A172 (cell line): ENCODE measurements at regions not wholly inside any gene's neighbourhood (a gene's known extent, or its start where the extent isn't known, plus 50 kb on each side); places are given as distances from the start of the nearest gene placed in this dataset.

ENCODE experiments used
- DNase-seq: peaks from one replicate; pipeline ENCODE4 v3.0.0-alpha.2; 2015; ENCODE audit warnings: low spot score

- DNase-seq: no peak
These were observed 81.5 kb downstream of the PJA1 start for GRCh38 chrX:69083801-69084200.

DNA sequence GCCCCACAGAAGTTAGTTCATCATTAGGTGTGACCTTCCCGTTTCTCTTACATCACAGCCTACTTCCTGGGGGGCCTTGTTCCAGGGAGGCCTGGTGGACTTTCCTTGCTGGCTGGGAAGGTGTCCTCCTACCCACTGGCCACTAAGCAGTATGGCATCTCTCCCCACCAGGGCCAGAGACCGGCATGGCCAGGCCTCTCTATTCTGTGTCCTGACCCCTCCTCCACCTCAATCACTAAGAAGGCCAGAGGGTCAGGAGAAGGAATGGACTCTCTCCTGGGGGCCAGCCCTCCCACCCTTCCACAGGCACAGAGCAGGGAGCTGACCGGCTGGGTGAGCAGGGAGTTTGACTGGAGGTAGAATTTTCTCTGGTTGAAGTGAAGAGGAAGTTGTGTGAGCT lies 81.9 kb downstream of the PJA1 start:
- no peak for DNase-seq

DNA sequence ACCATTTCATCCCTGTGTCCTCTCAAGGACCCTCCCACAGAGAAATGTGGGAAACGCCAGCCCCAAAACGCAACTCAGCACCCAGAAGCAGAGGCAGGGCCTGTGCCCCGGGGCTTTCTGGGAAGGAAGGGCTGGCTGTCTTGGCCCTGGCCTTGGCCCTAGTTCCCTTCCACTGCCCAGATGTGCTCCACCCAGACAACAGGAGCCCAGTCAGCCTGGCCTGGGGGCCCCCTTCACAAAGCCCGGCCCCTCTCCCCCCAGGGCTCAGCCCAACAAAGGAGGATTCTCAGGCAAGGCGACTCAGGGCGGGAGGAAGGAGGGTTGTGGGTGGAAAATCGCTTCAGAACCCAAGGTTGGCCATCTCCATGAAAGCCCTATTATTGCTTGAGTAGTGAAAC lies 82.5 kb downstream of the PJA1 start:
- no peak for DNase-seq

GRCh38 chrX:69082055-69082752 lies 83.0 kb downstream of the PJA1 start:
- DNase-seq: no peak

DNA sequence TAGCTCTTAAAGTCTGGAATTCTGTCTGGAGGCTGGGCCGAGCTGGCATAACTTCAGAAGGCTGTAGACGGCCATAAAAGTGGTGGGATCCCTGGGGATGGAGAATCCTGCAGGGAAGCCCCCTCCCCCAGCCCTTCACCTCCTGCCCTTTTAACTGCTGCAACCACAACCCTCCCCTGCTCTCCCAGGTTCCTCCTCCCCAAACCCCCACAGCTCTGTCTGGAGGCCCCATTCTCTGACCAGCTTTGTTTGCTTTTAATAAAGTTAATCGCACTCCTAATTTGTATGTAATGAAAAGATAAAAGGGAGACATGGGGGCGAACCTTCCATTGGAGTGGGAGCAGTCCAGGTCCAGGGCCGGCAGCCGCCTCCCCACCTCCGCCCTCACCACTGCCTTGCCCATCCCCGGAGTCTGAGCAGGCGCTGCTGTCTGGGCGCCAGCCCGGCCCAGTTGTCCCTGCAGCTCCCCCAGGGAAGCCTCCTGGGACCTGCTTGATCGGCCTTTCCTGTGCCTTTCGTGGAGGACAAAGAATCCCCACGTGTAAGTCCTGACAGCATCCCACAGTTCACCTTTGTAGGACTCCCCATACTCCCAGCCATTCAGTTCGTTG lies 84.3 kb downstream of the PJA1 start:
- DNase-seq: no peak

- no peak for DNase-seq
These were observed 86.0 kb downstream of the PJA1 start for GRCh38 chrX:69079268-69079667.

GRCh38 chrX:69077895-69078455 lies 87.3 kb downstream of the PJA1 start:
- no peak for DNase-seq

- DNase-seq: no peak
These were observed 89.2 kb downstream of the PJA1 start for GRCh38 chrX:69076088-69076487.

DNA sequence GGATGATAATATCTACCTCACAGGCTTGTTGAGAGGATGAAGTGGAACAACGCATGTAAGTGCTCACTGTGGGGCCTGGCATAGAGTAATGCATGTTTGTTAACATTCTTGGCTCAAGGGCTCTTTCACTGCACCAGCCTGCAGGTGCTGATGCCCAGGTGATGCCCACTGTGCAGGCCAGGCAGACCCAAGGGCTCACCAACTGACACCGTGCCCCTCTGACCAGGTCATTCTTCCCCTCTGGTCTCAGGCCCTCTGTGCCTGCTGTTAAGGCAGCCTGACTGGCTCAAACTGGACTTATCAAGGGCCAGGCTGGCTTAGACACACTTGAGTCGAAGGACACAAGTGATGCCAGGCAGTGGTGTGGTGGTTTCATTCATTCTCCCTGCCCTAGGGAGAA lies 90.5 kb downstream of the PJA1 start:
- no peak for DNase-seq

DNA sequence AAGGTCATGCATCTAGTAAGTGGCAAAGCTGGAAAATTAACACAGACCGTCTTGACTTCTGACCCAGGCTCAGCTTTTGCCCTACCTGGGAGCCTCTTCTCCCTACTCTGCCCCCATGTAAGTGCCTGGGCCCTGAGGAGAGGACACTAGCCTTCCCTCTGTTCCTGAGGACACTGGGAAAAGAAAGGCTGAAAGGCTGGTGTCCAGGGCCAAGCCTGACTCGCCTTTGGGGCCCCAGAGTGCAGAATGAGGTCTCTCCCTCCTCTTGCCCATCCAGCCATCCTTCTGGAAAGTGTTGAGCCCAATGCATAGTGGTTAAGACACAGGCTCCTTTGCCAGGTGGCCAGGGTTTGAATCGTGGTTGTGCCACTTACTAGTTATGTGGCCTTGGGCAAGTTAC lies 91.5 kb downstream of the PJA1 start:
- no peak for DNase-seq

DNA sequence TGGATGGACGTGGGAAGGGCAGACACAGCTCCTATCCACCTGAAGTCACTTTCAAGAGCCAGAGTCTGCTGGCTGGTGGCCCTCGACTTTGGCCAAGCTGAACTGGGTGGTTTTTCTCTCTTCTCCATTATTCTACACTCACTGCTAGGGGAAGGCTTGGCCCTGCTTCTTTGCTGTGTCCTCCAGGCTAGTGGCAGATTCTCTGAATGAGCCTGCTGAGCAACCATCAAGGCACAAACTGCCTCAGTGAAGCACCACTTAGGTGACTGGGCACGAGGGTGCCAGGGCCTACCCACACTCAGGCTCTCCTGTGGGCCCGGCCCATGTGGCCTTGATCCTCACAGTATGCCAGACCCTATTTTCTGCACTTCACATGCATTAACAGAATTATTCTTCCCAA lies 92.0 kb downstream of the PJA1 start:
- DNase-seq: no peak

- no peak for DNase-seq
These were observed 92.7 kb downstream of the PJA1 start for GRCh38 chrX:69072486-69073006.

GRCh38 chrX:69070949-69071650 lies 94.2 kb downstream of the PJA1 start:
- DNase-seq: no peak

DNA sequence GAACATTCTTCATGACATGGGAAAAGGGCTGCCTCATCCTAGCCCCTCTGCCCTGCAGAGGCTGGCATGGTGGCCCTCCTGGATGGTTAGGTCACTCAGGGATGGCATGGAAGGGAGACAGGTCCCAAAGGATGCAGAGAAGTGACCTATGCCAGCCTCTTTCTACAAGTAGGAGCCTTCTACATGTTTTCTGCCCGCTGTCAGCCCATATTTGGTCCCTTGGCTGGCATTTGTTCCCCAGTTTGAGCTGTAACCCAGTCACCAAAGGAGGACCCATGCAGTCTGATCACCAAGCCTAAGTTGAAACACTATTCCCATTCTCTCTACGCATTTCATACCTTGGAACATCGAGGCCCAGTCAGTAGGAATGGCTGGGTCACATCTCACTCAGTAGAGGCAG lies 95.4 kb downstream of the PJA1 start:
- no peak for DNase-seq

GRCh38 chrX:69069086-69069445 lies 96.2 kb downstream of the PJA1 start:
- no peak for DNase-seq

- DNase-seq: no peak
These were observed 96.8 kb downstream of the PJA1 start for GRCh38 chrX:69068301-69069085.

- no peak for DNase-seq
These were observed 97.4 kb downstream of the PJA1 start for GRCh38 chrX:69067841-69068240.

GRCh38 chrX:69066966-69067525 lies 98.2 kb downstream of the PJA1 start:
- no peak for DNase-seq

DNA sequence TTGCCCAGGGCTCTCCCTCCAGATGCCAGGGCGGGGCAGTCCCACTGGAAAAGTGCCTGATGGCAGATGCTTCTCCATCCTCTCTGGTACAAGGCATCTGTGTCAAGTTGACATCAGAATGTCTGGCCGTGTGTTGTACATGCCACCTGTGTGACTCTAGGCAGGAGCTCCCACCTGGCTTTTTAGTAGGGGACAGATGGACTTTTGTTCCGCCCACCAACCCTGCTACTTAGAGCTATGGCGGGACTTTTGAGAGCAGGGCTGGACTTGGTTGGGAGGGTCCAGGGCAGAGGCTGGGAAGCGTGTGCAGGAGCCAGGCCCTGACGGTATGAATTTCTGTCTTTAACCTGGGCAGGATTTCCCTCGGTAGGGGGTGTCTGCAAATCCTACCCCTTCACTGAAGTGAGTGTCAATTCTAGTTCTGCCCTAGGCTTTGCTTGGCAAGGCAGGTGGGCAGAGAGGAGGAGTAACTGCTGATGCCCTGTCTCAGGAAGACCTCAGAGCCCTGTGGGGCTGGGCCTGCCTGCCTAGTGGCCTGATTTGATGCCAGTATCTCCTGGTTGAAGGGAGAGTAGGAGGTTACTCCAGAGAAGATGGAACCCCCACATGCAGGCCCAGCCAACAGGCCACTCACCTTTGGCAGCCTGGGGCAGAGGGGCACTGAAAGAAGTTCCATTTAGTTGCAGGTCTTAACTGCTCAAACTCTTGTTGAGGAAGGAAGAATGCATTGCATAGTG lies 99.1 kb downstream of the PJA1 start:
- DNase-seq: no peak

DNA sequence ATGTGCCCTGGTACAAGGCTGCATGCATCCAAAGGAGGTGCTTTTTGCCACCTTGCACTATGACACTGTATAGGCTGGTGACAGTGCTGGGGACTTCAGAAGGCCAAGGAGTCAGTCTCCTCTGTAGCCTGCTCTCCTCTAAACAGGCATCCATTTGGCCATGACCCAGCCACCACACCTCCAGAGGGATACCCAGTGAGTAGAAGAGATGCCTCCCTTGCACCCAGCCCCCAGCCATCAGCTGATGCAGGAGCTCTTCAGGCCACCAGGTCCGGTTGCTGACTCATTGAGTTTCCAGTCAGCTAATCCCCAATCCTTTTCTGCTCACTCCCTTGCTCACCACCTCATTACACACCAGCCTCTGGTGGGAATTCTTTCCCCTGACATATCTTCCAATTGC lies 99.8 kb downstream of the PJA1 start:
- peak; percentile 1 for DNase-seq

- DNase-seq: no peak
These were observed 101.8 kb downstream of the PJA1 start for GRCh38 chrX:69063486-69063885.
